GM21528 (cell line): ENCODE measurements at regions not wholly inside any gene's neighbourhood (a gene's known extent, or its start where the extent isn't known, plus 50 kb on each side); places are given as distances from the start of the nearest gene placed in this dataset.
"Not testable (repeated sequence)": the region's sequence is repeated elsewhere in the genome, so short reads cannot be mapped to it uniquely, and the experiment has no call there.

ENCODE experiments used
- ATAC-seq: cut with Tn5 transposase; IDR thresholded peaks from one replicate; pipeline ENCODE4 v1.9.1; 2021; ENCODE audit warnings: mild to moderate bottlenecking, moderate library complexity; ENCODE audit not compliant: unreplicated experiment, low FRiP score

DNA sequence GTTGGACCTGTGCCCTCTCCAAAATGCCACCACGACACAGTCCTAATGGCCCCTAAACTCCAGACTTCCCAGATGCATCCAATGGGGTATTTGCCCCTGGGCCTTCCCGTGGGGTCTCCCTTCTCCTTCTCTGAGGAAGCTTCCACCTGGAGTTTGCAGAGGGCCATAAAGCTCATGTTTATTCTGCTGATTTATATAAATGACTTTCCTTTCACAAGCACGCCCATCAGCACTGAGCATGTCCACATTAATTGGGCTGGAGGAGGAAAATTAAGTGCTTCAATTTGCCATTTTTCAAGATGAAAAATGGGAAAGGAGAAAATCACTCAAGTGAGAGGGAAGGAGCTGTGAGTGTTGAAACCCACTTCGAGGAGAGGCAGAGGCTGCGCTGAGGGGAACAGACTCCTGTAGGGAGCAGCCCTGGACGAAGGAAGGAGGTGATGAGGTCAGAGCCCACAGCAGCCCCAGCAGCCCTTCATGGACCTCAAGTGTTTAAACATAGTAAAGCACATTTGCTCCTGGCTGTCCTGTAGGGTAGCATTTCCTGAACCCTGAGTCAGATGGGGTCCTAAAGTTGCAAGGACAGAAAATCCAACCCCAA lies 434.9 kb upstream of the SULF2 start:
- no peak for ATAC-seq

DNA sequence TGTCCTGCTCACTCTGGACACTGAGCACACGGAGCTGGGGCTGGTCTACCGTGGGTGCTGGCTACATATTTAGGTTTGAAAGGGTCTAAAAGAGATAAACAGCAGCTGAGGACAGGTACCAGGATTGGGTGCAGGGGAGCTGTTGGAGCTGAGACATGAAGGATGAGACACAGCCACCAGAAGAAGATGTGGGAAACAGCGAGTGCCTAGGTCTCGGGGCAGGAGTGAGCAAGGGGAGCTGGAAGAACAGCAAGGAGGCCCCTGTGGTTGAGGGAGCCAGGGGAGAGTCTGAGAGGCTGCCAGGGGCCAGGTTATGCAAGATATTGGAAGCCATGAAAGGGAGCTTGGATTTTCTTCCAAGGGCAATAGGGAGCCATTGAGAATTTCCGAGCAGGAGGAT lies 434.0 kb upstream of the SULF2 start:
- ATAC-seq, result no peak

DNA sequence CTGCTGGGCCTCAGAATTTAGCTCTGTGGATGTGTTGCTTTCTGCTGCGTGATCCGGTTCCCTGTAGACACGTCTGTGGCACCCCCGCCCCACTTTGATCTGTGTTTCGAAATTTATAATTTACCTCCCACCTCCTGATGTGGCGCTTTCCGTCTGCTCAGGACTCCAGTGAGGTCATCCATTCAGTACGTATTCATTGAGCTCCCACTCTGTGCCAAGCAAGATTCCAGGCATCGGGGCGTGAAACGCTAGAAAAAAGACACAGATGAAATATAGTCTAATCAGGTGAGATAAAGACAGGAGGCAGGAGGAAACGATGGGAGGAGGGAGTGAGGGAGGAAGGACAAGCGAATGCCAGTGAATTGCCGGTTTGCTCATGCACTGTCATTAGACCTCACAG lies 431.9 kb upstream of the SULF2 start:
- no peak for ATAC-seq

- no peak for ATAC-seq
These were observed 430.3 kb upstream of the SULF2 start for GRCh38 chr20:48215536-48215935.

DNA sequence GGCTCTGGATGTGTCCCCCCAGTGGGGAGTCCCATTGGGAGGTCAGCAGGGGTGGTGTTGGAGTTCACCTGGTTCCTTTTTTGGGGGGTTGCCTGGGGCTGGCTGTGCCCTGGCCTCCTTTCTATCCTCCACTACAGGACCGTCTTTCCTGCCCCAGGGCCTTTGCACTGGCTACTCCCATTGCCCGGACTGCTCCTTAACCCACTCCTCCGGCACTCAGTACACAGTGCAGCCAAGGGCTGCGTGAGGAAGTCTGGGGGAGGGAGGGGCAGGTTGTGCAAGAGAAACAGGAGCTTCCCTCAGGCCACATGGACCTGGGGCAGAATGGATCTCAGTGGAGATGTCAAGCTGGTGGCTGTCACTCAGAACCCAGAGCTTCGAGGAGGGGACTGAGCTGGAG lies 429.3 kb upstream of the SULF2 start:
- no peak for ATAC-seq

DNA sequence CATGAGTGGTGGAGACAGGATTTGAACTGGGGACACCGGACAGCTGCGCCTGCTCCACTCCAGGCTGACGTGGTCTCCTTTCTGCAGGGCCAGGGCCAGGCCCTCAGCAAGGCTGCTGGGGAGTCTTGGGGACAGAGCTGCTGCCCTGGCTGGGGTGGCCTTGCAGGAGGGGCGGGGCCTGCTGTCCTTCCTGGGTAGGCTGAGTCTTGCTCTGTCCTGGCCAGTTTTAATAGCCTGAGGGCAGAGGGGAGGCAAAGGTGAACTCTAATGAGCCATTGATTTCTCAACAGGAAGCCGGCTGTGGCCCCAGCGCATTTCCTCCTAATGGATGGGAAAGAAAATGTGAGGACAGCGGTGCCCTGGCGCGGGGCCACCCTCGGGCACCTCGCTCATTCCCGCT lies 428.4 kb upstream of the SULF2 start:
- not testable (repeated sequence) for ATAC-seq

DNA sequence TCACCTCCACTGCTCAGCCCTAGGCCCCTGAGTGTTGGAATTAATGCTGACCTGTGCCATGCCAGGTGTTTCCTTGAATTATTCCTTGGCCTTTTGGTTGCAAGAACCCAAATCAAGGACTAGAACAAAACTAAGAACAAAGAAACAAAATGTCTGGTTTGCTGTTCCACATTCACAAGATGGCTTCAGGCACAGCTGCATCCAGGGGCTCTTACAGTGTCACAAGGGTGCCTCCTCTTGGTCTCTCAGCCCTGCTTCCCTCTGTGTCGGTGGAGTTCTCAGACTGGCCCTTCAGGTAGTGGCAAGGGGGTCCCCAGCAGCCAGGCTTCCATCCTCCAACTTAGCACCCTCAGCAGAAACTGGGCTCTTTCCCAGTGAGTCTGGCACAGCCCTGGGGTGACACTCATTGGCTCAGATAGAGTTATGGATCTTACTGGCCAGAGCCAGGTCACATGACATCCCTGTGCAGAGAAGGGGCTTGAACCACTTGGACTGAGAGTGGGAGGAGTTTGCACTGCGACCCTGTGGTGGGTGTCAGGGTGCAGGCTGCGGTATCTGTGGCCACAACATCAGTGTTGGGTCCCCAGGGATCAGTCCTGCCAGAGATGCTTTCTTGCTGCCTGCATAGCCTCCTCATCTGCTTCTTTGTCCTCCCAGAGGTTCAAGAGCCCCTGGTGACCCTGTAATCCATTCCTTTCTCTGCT lies 427.7 kb upstream of the SULF2 start:
- no peak for ATAC-seq

DNA sequence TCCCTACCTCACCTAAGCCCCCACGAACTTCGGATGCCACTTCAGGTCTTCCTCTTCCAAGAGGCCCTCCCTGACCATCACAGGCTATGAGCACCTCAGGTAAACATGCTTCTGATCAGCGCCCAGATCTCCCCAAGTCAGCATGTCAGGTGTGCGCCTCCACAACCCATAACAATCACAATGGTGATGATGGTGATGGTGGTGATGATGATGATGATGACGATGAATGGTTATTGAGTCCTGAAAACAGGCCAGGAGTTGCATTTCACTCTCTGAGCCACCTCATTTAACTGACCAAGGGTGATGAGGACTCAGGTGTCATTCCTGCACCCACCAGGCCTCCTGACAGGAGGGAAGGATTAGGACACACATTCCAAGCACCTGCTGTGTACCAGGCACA lies 426.6 kb upstream of the SULF2 start:
- no peak for ATAC-seq

DNA sequence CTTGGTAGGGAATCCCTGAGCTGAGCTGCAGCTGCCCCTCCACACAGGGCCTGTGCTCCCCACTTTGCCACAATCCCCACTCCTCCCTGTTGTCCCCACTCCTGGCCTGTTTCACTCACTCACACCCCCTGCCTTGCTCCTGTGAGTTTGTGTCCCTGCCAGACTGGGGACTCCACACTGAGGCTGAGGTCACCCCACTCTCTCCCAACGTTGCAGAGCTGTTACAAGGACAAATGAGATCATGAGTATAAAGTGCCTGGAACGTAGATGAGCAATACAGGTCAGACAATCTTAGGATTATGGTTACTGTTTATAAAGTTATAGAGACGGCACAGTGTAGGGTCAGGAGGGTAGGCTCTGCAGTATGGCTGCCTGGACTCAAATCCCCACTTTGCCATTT lies 426.0 kb upstream of the SULF2 start:
- no peak for ATAC-seq

DNA sequence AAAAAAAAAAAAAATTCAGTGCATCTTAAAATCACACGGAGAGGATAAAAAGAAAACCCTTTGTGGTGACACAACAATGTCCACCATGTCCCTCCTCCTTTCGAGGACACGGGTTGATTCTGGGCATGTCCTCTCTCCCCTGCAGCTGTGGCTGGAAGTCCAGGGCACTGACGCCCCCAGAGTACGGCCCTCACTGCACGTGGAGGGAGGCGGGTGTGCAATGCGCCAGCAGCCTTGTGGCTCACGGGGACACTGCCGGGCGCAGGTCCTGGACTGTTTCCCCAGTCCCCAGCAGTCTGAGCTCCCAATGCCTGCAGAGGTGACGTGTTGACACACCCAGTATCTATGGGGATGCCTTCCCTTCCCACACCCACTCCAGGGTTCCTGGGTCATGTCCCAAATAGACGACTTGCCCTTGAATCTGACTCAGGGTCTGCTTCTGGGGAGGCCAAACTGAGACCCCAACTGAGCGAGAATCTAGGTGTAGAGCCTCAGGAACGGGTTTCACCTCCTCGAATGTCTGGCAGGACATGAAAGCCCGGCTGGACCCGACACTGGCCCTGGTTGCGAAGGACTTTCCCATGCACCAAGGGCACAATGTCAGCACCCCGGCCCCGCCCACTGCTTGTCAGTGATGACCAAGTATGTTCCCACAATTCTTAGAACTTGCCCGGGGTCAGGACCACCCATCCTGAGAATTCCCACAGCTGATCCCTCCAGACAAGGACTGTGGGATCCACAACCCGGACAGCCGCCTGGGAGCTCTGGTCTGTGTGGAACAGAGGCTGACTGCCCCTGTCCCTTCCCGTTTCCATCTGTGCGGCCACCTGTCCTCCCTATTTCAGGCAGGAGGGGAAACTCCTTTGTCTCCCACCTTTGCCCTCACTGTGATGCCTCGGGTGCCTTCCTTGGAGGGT lies 425.1 kb upstream of the SULF2 start:
- ATAC-seq, result no peak

DNA sequence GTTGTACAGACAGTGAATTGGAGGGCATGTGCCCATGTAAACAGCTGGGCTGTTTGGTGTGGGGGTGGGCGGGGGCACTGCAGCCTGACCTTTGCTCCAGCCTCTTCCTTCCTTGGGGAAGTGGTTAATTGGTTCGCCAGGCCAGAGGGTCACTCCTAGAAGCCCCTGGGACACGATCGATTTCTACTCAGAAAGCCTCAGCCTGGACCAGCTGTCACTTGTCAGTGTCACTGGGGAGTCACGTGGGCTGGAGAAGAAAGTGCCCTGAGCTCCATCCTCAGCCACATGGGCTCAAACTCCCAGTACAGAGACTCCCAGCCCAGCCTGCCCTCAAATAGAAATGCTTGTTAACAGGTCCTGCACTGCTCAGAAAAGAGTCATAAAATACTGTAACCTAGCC lies 423.8 kb upstream of the SULF2 start:
- ATAC-seq, result no peak

- no peak for ATAC-seq
These were observed 422.9 kb upstream of the SULF2 start for GRCh38 chr20:48208176-48208575.

GRCh38 chr20:48207505-48207904 lies 422.2 kb upstream of the SULF2 start:
- ATAC-seq, result no peak

DNA sequence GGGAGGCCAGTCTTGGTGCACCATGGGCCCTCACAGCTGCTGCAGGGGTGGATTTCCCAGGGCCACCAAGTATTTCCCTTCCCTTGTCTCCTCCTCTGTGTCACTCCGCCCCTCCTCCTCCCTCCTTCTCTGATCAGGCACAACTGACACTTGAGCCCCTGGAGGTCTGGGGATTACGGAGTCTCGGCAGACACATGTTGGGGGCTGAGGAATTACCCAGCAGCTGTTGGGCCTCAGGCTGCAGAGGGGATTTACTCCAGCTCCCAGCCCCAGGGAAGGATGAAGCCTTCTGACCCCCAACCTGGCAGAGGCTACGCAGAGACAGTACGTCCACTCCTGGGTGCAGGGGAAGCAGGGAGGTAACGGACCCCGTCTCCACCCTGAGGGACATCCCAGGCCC lies 420.5 kb upstream of the SULF2 start:
- no peak for ATAC-seq

DNA sequence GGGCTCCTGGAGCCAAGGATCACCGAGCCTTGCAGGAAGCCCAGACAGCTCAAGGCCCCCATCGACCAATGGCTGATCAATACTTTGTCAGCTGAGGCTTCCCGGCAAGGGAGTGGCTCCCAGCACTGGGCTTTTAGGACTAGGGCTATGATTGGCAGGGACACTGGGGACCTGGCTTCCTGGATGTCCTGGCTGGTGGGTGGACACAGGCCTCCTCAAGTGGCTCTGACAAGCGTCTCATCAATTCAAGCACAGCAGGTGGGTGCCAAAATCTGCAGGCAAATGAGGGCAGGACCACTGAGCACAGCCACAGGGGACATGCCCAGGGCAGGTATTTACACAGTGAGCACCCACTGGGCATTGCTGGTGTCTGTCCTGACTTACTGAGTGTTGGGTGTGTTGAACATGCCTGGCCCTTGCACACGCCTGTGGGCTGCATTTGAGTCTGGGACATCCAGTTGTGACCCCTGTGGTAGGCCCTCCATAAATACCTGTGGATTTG lies 420.1 kb upstream of the SULF2 start:
- no peak for ATAC-seq

DNA sequence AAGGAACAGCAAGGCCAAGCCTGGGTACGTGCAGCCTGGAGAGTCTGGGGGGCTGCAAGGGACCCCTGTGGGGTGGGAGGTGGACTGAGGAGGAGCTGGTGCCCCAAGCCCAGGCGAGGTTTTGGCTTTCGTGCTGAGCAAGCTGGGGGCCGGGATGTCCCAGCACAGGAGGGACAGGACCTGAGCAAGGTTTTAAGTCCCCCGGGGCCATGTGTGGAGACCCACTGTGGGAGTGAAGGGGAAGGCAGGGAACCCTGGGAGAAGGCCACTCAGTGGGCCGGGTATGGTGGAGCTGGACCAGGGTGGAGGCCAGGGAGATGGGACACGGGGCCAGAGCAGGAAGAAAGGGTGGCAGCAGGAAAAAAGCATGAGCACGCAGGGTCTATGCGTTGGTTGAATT lies 419.2 kb upstream of the SULF2 start:
- ATAC-seq, result no peak

GRCh38 chr20:48203252-48203651 lies 418.0 kb upstream of the SULF2 start:
- no peak for ATAC-seq

GRCh38 chr20:48202334-48203113 lies 417.2 kb upstream of the SULF2 start:
- ATAC-seq, result no peak

DNA sequence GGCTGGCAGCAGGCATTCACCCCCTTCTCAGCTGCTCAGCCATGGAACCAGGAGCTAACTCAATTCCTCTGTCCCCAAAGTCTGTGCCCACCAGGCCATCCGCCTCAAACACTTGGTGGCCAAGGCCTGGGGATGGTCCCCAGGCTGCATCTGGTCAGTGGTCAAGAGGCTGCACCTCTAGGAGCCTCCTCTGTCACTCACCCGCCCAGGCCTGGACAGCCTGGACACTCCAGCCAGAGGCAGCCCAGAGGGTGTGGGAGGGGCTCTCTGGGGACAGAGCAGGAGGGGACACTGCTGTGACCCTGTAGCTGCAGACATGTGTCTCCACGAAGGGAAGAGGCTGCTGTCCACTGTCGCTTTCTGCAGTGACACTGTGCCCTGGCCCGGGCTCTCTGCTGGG lies 416.6 kb upstream of the SULF2 start:
- no peak for ATAC-seq

DNA sequence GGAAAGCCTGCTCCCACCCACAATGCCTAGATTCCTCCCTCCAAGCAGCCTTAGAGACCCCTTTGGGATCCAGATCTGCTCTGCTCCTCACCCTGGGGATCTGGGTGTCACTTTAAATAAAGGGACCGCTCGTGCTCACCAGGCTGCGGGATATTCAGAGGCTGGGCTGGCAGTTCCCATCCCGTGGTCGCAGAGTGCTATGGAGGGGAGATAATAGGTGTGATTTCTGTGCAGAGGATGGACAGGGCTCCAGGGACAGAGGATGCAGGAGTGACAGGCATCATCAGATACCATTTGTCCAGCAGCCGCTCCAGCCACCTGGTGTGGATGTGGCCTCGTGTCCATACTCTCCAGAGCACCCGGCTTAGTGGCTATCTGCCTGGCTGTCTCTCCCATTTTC lies 415.9 kb upstream of the SULF2 start:
- ATAC-seq, result no peak
